ENCODE measurements at regions not wholly inside any gene's neighbourhood (a gene's known extent, or its start where the extent isn't known, plus 50 kb on each side); places are given as distances from the start of the nearest gene placed in this dataset.
"Not testable (repeated sequence)": the region's sequence is repeated elsewhere in the genome, so short reads cannot be mapped to it uniquely, and the experiment has no call there.

DNA sequence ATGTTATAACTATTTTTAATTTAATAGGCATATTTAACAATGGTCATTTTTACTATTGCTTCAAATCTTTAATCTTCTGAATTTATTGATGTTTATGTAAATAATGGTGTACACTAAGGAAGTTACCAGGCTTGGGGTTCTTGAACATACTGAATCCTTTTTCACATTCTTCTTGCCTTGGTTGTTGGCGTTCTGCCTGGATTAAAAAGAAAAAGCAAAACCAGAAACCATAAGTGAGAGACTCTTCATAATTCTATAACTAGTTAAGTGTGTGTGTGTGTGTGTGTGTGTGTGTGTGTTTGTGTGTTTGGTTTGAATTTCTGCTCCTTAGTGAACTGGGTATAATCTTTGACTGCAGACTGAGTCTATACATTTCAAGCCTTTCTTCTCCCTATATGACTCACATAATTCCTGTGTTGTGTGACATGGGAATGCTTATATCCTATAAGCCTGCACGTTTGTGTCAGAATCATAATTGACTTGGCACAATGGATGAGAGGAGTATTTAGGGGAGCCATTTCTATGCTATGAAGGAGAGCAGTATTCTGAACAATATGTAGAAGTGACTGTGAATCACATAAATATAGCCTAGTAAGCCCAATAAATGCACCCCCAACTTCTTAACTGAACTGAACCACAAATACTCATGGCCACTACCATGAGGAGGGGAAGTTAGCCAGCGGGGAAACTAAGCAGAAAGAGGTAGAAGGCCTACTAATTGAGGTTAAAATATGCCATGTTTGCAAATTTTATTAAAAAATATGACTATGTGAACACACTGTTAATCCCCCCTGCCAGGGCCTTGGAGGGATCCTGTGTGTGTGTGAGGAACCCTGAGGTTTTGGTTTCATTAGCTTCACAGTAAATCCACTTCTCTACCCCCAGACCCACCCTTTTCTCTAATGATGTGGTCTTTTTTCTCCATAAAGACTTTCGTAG, 425.5 kb downstream of the BCKDHB start:
- in situ Hi-C loops (cut with MboI; ENCODE audit: low sequenced_read_pairs): no loop called here

DNA sequence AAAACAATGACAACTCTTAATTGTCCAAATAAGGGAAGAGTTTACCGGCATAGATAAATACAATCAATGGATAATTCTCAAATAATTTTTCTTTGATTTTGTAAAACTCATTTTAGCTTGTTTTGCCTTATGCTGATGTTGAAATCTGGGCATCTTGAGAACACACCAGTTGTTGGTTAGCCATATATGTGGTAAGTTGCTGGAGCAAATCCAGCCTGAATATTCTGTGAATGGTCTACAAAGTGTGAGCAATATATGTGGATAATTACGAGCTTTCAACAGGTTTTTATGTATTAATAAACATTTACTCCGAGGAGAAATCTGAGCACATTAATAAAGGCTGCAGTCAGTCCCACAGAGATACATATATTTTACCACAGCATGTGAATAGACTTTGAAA, 423.6 kb downstream of the BCKDHB start:
- in situ Hi-C loops (cut with MboI; ENCODE audit: low sequenced_read_pairs): no loop called here

DNA sequence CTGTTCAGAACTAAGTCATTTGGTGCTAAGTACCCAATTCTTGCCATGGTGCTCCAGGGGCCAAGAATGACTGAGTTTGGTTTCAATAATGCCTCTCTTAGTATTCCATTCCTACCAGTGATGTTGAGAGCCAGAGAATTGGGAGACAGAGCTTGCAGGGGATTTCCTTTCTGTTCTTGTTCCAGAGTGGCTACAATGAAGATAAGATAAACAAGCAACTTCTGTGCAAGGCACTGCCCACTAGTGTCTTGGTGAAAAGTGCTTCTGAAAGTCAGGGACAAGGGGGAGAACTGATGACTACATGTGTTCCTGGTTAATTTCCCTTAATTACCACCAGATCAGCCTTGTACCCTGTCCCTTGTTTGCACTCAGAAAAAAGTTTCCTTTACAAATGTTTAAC, 421.6 kb downstream of the BCKDHB start:
- in situ Hi-C loops (cut with MboI; ENCODE audit: low sequenced_read_pairs): no loop called here

DNA sequence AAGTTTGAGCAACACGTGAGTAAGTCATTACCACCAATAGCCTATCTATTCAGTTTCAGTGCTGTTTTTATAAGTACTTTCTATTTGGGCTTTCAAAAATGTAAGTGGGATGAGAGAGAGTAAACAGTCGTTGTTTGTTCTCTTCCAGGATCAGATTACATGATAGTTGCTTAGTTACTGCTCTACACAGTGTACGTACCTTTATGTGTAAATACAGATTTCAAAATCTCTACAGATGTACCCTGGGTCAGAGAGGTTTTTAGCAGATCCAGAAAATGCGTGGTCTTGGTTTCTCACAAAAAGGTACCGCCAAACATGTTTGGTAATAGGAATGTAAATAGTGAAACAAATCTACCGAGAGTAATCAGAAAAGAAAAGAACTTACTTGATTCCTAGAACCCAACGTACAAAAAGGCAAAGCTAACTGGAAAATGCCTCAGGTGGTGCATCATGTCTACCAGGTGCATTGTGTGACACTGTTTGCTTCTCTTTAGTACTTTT, 421.1 kb downstream of the BCKDHB start:
- in situ Hi-C loops (cut with MboI; ENCODE audit: low sequenced_read_pairs): no loop called here

DNA sequence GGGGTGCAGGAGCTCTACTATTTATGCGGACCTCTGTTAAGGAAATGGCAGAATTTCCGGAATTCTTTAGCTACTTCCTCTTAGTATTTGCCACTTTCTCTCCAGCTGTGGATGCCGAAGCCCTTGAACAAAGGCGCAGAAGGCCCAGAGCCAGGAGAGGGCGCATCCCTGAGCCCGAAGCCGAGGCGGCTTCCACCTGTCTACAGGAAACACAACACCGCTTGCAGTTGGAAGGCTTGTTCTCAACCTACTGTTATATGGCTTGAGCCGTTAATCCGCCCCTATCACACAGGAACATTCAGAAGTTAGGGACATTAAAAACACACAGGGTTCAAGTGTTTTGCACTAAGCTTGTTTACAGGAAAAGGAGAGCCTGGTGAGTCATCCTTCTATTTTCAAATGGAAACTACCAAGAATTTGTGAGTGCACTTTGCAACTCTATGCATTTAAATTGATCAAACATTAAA, 417.1 kb downstream of the BCKDHB start:
- in situ Hi-C loops (cut with MboI; ENCODE audit: low sequenced_read_pairs): no loop called here

DNA sequence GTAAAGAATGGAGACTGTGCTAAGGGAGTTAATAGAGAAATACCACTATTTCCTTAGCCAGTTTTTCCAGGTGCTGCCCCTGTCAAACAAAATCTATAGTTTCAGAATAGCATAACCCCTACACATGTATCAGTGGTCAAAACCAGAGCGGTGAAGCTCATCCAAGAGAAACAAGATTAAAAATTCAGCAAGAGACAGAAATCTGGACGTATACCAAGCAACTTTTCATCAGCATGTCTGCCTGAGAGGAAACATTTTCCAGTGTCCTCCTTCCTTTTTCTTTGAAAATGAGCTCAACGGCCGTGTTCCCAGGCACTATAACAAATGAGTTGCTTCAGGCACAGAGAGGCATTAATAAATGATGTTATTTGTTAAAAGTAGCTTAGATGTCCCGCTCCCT, 416.5 kb downstream of the BCKDHB start:
- in situ Hi-C loops (cut with MboI; ENCODE audit: low sequenced_read_pairs): no loop called here

DNA sequence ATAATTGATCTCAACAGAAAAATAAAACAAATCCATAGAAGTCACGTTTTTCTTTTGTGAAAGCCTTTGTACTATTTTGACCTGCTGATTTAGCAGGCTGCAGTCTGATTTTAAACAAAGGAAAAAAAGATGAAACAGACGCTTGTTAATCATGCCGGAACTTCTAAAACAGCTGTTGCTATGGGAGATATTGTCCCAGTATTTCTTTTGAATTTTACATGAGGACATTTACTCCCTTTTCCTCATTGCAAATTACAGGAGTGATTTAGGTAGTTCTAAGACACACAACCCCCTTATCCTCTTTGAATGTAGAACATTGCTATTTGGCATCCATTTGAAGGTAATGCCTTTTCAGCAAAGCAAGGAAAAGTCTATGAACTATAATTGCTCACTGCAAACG, 416.1 kb downstream of the BCKDHB start:
- in situ Hi-C loops (cut with MboI; ENCODE audit: low sequenced_read_pairs): no loop called here

DNA sequence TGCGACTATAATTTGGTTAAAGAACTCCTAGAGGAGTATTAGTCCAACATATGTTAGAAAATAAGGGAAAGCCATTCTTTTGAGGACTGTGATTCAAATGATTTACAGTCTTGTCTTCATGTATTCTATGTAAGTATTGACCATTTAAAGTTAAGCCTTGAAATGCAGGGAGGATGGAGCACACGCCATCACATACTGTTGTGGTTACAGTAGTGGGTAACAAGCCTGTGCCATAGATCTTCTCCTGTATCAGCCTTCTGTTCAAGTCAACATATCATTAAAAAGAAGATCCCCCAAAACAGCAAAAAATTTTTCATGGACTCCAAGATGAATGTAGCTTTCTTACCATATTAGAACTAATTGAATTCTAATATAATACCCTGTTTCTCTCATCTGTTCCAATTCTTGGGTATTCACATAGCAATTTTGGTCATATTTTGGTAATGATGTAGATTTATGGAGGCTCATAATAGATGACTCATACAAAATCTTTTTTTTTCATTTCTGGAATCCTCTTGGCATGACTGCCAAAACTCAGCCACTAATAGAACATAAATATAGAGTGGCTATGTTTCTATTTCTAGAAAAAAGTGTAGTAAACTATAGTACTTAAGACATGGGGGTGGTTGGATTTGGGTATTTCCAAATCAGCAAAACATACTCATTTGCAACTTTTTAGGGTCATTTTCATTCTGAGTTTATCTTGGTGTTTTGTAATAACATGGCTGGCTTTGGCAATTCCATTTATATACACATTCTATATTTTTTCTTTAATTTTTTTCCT, 413.5 kb downstream of the BCKDHB start:
- in situ Hi-C loops (cut with MboI; ENCODE audit: low sequenced_read_pairs): no loop called here

DNA sequence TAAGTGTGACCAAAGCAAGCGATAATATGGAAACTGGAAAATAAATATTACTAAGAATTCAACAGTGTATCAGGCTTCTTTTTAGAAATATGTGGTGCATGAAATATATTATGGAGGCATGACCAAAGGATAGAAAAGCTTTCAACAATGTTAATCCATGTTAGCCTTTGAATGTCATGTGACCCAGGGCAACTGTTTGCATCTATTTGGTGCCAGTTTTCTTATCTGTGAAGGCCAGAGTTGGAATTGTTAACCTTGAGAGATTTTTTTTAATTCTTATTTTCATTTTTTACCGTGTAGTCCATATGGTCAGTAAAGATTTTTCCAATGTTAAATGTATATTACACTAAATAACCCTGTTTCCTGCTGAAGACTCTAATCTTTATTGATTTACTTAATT, 411.1 kb downstream of the BCKDHB start:
- in situ Hi-C loops (cut with MboI; ENCODE audit: low sequenced_read_pairs): no loop called here

DNA sequence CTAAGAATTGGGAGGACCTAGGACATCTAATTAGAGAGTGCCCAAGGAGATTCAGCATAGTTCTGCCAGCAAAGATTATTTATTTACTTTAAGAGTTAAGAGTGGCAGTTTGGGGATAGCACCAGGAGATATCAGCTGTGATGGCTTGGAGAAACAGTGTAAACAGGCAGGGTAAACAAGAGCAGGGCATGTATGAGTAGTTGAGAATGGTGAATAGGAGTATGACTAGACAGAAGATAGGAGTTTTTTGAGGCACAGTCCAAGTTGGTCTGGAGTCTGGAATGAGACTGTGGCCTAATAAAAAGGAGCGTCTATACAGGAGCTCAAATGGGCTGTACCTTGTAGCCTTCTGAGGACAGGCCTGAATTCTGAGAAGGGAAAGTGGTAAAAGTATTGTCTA, 404.1 kb downstream of the BCKDHB start:
- in situ Hi-C loops (cut with MboI; ENCODE audit: low sequenced_read_pairs): not testable (repeated sequence)

DNA sequence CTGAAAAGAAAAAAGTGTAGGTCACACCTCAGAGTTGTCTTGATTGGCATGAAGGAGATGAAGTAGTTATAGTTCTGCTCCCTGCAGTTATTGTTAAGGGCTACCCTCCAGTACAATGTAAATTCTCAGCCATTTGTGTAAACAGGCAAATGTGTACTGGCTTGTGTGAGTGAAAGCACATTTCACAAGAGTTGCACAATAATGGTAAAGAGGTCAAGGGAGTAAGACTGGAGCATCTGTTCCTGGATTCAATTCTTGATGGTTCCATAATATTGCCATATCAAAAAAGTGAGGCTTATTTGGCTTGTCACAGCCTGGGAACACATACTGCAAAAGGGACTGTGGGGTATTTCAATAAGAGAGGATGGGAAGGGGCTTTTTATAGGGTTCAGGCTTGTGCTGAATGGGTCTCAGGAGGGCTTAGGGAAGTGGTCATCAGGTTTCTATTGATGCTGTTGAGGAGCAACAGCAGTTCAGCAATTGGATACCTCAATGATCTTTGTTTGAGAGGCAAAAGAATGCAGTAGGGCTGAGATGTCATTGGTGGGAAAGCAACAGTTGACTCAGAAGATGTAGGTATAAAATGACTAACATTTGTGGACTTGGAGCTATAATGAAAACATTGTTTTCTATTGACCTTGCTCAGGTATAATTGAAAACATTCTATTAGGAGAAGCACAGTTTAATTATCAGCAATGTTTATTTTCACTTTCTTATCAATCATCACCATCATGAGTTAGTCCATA, 402.6 kb downstream of the BCKDHB start:
- in situ Hi-C loops (cut with MboI; ENCODE audit: low sequenced_read_pairs): no loop called here

DNA sequence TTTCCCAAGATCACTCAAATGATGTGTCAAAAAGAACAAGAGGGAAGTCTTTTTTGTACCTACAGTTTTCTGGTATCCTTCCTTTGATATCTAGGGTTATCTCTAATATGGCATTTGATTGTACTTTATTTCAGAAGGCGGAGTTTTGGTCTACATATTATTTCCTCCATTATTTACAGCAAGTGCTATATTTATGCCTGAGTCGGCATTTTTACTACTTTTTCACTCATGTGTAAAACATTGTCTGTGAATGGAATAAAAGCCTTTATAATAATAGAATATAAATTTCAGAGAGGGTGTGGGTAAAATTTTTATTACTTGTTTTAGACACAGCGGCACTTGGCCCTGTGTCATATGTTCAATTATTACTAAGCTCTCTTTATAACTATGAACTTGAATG, 398.4 kb downstream of the BCKDHB start:
- in situ Hi-C loops (cut with MboI; ENCODE audit: low sequenced_read_pairs): no loop called here

DNA sequence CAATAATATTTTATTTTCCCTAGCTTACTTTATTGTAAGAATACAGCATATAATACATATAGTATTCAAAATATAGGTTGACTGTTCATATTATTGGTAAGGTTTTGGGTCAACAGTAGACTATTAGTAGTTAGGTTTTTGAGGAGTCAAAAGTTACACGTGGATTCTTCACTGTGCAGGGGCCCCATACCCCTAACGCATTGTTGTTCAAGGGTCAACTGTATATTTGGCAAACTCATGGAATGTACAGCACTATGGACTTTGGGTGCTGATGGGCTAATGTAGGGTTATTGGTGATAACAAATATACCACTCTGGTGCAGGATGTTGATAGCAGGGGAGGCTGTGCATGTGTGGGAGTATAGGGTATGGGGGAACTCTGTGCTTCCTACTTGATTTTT, 397.2 kb downstream of the BCKDHB start:
- in situ Hi-C loops (cut with MboI; ENCODE audit: low sequenced_read_pairs): no loop called here

DNA sequence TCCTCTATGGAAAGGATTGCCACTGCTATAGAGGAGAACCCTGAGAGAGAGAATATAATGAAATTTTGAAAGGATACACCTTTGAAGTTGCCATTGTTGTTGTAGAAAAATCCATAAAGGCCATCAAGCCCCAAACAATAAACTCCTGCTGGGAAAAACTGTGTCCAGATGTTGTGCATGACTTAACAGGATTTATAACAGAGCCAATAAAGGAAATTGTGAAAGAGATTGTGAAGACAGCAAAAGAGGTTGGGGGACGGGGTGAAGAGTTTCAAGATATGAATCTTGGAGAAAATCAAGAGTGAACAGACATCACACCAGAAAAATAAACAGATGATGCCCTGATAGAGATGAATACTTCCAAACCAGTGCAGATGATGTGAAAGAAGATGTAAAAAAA, 396.4 kb downstream of the BCKDHB start:
- in situ Hi-C loops (cut with MboI; ENCODE audit: low sequenced_read_pairs): no loop called here

DNA sequence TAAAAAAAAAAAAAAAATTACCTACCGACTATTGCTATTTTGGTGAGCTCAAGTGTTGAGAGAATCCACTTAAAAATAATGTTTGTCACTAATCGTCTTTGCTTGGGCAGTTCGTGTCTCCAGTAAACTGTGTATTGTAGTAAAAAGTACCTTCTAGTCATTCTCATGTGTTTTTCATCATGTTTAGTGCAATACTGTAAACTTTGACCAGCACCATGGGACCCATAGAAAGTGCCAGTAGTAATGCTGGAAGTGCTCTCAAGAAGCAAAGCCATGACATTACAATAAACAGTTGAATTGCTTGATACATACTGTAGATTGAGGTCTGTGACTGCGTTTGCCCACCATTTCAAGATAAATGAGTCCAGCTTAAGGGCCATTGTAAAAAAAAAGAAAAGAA, 395.2 kb downstream of the BCKDHB start:
- in situ Hi-C loops (cut with MboI; ENCODE audit: low sequenced_read_pairs): no loop called here

DNA sequence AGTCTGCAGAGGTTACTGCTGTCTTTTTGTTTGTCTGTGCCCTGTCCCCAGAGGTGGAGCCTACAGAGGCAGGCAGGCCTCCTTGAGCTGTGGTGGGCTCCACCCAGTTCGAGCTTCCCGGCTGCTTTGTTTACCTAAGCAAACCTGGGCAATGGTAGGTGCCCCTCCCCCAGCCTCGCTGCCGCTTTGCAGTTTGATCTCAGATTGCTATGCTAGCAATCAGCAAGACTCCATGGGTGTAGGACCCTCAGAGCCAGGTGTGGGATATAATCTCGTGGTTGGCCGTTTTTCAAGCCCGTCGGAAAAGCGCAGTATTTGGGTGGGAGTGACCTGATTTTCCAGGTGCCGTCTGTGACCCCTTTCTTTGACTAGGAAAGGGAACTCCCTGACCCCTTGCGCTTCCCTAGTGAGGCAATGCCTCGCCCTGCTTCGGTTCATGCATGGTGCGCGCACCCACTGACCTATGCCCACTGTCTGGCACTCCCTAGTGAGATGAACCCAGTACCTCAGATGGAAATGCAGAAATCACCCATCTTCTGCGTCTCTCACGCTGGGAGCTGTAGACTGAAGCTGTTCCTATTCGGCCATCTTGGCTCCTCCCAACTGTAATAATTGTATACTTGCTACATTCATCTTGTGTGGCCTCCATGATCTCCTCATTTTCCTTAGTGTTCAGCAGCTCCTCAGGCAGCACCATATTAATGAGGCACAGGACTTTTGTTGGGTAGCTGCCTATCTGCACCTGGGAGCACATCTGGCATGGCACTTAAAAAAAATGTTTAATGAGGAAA, 391.4 kb downstream of the BCKDHB start:
- in situ Hi-C loops (cut with MboI; ENCODE audit: low sequenced_read_pairs): not testable (repeated sequence)

DNA sequence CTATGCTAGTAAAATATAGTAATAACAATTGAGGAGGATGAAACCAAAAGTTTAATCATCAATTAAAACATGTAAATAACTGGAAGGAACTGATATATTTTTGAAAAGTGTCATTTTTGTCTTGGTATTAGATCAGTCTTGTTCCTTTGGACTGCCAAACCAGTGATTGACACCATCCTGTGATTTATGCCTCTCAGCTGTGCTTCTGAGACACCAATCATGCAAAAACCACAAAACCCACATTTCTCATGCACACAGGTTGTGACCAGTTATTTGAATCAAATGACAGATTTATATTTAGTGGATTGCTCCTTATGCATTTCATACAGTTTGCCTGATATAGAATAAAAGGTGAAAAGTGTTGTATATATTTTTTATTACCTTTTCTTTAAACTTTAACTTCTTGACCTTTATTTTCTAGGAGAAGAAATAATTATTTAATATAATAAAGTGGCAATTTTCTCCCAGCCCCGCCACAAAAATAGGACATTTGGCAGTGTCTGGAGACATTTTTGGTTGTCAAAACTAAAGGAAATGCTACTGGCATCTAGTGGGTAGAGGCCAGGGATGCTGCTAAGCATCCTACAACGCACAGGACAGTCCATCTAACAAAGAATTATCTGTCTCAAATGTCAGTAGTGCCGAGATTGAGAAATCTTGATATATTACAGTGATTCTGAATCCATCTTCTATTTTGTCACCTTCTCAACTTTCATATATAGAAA, 383.6 kb downstream of the BCKDHB start:
- in situ Hi-C loops (cut with MboI; ENCODE audit: low sequenced_read_pairs): no loop called here

DNA sequence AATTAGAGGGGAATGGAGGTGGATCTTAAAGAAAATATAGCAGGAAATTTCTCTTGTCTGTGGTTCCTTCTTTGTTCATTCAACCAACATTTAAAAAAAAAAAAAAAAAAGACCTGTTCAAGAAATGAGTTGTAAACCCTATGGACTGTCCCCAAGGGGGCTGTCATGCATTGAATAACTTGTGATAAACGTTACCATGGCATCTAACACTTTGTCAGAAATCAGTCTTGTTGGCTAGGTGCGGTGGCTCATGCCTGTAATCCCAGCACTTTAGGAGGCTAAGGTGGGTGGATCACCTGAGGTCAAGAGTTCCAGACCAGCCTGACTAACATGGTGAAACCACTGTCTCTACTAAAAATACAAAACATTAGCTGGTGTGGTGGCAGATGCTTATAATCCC, 381.7 kb downstream of the BCKDHB start:
- in situ Hi-C loops (cut with MboI; ENCODE audit: low sequenced_read_pairs): no loop called here

DNA sequence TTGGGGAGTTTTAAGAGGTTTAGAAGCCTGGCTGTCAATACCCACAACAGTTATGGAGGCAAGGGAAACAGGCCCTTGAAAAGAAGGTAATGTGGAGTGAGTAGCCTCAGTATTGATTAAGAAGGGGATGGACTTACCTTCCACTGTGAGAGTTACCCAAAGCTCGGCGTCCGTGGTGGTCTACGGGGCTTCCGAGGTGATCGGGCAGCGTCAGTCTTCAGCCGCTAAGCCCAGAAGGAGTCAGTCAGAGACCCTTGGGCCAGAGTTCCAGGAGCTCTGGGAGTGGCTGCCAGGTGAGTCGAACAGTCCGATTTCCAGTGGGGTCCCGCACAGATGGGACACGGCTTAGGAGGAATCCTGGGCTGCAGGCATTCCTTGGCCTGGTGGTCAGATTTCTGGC, 379.0 kb downstream of the BCKDHB start:
- in situ Hi-C loops (cut with MboI; ENCODE audit: low sequenced_read_pairs): not testable (repeated sequence)

DNA sequence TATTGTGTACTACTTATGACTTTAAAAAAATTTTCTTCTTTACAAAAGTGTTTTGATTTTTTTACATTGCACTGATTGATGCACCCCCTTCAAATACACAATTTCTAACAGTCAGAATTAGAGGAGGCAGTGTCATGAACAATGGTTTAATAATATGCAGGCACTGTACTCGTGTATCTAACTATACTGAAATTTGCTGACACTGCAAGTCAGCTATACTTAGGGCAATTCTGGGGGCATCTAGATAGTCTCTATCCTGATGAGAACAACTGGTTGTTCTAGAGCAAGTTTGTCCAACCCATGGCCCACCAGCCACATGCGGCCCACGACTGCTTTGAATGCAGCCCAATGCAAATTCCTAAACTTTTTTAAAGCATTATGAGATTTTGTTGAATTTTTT, 375.6 kb downstream of the BCKDHB start:
- in situ Hi-C loops (cut with MboI; ENCODE audit: low sequenced_read_pairs): no loop called here

Measured in HL-60/S4 (cell line).